ENCODE measurements at regions not wholly inside any gene's neighbourhood (a gene's known extent, or its start where the extent isn't known, plus 50 kb on each side); places are given as distances from the start of the nearest gene placed in this dataset.

- no peak for DNase-seq
These were observed 94.3 kb upstream of the IRS2 start for GRCh38 chr13:109880371-109881346.

- no peak for DNase-seq
These were observed 93.0 kb upstream of the IRS2 start for GRCh38 chr13:109879338-109879737.

GRCh38 chr13:109877809-109878208 lies 91.4 kb upstream of the IRS2 start:
- DNase-seq = no peak

GRCh38 chr13:109875746-109876145 lies 89.4 kb upstream of the IRS2 start:
- DNase-seq = peak; percentile 89 to 93

DNA sequence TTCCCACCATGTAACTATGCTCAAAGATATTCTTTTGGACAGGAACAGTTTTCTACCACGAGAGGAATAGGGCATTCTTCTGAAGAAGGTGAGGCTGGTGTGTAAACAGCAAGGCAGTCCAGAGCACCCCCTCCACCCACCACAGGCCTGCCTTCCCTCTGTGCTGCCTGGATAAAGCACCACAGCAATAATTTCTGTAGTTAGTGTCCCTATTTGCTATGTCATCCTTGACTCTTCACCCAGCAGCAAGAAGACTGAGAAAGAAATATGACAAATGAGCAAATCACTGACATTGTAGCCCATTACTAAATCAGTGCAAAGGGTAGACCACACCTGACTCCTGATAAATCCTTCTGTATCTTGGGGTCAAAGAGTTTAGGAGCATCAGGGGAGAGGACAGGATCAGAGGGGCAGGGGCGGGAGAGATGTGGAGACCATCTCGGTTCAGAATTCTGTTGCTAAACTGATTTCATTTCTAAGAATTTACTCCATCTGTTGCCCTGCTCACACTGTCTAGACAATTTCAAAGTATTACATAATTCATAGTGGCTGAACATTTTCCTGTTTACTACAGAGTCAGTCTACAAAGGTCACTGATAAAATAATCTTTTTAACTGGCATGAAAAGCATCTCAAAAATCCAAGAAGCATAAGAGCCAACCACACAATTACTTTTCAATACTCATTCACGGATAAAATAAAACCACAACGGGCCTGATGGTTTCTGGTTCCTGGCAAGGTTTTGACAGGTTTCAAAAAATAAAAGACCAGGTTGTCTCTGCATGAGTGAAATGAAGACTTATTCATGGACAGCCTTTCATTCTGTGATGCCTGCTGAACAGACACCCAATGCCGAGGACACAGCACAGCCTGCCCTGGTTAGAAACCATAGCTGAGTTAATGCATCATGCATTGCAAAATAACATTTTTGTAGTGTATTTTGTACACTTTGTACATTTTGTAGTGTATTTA lies 88.4 kb upstream of the IRS2 start:
- DNase-seq = no peak

GRCh38 chr13:109873351-109874123 lies 87.2 kb upstream of the IRS2 start:
- no peak for DNase-seq

GRCh38 chr13:109872864-109873263 lies 86.5 kb upstream of the IRS2 start:
- DNase-seq = no peak

DNA sequence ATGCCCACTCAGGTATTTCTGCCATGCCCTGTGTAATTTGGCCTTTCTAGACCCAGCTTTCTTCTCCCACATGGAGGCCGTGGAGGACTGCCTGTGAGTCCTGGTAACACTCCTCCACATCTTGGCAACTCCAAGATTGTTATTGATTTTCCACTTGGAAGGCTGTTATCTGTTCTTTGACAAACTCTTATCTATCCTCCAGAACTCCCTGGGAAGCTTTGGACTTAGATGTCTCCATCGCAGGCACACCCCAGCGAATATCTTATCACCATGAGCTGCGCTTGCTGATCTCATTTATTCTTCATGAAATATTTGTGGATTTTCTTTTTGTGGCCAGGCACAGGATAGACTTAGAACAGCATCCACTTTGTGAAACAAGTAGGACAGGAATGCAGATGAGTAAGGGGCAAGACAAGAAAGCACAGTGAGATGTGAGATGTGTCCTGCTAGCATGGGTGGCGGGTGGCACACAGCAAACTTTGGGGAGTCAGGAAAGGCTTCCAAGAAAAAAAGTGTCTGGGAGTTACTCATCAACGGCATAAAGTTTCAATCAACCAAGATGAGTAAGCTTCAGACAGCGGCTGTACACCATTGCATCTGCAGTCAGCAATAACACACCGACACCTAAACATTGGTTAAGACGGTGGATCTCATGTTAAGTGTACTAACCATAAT lies 84.5 kb upstream of the IRS2 start:
- DNase-seq = no peak

DNA sequence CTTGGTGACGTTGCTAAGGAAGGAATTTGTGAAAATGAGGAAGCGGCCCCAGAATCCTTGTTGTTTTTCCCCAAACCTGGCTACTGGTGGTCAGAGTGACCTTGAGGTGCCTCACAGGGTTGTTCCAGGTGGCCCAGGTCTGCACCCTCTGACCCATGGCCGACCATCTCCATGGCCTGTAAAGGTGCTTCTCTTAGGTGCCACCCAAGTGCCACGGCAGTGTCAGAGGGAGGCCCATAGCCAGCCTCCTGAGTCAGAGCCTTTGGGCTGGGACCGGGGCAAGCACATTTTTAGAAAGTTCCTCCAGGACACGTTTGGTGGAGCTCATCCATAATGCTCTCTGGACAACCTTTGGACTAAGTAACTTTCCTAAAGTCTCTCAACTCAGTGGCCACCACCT lies 83.9 kb upstream of the IRS2 start:
- DNase-seq = no peak

GRCh38 chr13:109869312-109870237 lies 83.2 kb upstream of the IRS2 start:
- peak; percentile 81 to 94 for DNase-seq

DNA sequence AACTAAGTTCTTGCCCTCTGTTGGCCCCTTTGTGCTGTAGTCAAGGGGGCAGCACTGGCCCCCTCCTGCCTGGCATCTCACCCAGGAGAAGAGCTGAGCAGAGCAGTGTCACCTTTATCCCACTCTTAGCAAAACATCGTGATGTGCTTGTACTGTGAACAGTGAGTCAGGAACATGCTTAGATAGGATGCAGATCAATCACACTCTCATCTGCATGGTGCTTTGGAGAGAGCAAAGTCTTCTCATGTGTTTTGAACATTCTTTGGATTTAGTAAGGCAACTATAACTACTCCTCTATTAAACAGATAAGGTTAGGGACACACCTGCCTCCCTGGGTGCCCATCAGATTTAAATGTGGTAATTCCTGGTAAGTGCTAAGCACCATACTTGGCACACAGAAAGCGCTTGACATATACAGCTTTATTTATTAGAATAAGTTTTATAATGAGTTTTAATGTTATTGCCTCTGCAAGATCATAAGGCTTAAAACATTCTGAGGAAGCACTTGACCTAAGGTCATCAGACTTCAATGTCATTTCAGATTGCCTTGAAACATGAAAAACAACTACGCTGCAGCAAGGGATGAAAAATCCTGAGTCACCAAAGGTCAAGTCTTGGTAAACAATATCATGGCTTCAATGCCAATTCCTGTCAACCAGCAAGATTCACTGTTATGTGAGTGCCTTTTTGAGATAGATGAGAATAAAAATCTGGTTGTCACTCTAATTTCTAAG lies 82.4 kb upstream of the IRS2 start:
- no peak for DNase-seq

- no peak for DNase-seq
These were observed 81.4 kb upstream of the IRS2 start for GRCh38 chr13:109867766-109868165.

DNA sequence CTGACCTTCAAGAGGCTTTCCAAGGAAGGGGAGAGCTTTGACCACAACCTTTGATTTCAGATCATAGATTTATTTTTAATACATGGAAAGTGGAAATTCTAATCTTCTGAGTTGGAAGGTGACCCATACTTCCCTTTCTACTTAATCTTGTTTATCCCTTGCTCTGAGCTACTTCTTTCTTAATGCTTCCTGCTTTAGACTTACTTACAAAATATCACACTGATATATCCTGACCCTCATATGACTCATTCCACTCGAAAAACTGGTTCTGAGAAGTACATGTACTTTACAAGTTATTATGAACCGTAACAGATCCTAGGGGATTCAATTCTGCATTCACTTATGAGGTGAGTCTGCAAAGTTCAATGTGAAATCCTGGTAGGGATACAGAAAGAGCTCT lies 76.2 kb upstream of the IRS2 start:
- DNase-seq = no peak

DNA sequence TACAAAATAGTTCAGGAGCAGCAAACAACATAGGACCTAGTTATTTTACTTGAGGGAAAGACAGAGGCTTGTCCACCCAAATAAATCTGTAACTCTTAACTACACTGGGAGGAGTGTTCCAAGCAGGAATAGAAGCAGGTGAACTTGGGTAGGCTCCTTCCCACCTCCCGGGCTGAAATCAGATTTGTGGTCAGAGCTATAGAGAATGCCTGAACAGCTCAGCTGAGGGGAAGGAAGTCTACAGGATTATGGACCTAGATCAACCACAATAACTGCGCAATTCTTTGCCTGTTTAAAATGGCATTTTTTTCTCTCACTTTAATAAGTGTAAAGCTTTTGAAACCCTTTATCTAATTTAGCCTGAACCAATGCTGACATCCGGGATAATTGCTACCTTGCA lies 73.5 kb upstream of the IRS2 start:
- no peak for DNase-seq

- no peak for DNase-seq
These were observed 72.9 kb upstream of the IRS2 start for GRCh38 chr13:109859216-109859835.

- DNase-seq = no peak
These were observed 71.9 kb upstream of the IRS2 start for GRCh38 chr13:109858319-109858718.

- DNase-seq = no peak
These were observed 71.4 kb upstream of the IRS2 start for GRCh38 chr13:109857803-109858202.

DNA sequence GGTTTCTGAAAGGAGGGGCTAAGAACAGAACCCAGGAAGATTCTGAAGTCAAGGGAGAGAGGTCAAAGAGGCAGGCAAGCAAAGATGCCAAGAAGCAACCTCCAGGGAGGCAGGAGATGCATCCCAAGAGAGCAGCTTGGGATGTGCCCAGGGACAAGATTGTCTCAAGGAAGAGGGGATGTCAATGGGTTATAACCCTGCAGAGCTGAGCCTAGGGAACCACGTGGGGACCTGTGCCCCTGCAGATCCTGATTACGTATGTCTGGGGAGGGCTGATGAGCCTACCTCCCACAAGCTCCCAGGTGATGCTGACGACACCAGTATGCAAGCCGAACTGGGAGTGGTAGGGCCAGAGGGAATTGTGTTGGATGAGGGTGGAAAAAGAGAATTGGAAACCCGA lies 70.9 kb upstream of the IRS2 start:
- DNase-seq = no peak

DNA sequence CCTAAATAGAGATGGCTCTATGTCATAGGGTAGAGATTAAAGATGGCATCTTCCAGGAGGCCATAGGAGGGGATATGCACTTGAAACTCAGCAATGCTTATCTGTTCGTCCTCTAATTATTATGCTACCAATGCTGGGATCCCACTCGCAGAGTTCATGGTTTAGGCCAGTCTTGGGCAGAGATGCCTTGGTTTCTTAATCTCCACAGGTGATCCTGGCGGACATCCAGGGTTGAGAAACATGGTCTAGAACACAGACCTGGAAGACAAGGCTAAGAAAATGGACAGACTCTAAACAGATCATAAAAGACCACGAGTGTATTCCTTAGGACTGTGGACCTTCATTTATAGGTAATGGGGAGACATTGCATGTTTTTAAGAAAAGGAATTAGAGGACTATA lies 70.0 kb upstream of the IRS2 start:
- no peak for DNase-seq

- DNase-seq = no peak
These were observed 66.8 kb upstream of the IRS2 start for GRCh38 chr13:109853153-109853552.
